PC-3 (cell line): ENCODE measurements at regions not wholly inside any gene's neighbourhood (a gene's known extent, or its start where the extent isn't known, plus 50 kb on each side); places are given as distances from the start of the nearest gene placed in this dataset.

ENCODE experiments used
- ATAC-seq: fragments of 200-7000 bp; cut with Tn5 transposase; 2 replicates; pipeline ENCODE4 v1.9.1; 2020; ENCODE audit warnings: mild to moderate bottlenecking, moderate library complexity
- BruUV-seq: library from RNA; stranded (reverse); fragments of 400-500 nt; replicated peaks from 2 replicates; lab custom pipeline; 2021; lab: Mats Ljungman, UMichigan
- CTCF ChIA-PET: fragments of 300-600 bp; sonication (Branson Sonifier 250); formaldehyde crosslinking; loops from one replicate; lab custom pipeline; 2022; ENCODE audit warnings: antibody characterized with exemption; lab: Charles Lee
- POLR2A ChIA-PET: fragments of 300-600 bp; sonication (Branson Sonifier 250); formaldehyde crosslinking; loops from one replicate; lab custom pipeline; 2022; ENCODE audit warnings: antibody characterized with exemption; ENCODE audit not compliant: unreplicated experiment; lab: Charles Lee
- DNase-seq: peaks from one replicate; pipeline ENCODE4 v3.0.0-alpha.2; 2015
- H2AFZ ChIP-seq: fragments of 300-600 bp; sonication (generic); 2 replicates; pipeline ENCODE4 v1.6.0; 2016; ENCODE audit warnings: antibody characterized with exemption, low read length
- H3F3A ChIP-seq: fragments of 300-600 bp; sonication (generic); one replicate; pipeline ENCODE4 v1.6.0; 2017; ENCODE audit warnings: antibody characterized with exemption, low read length, control low read depth, mild to moderate bottlenecking; ENCODE audit not compliant: unreplicated experiment
- H3K27ac ChIP-seq: fragments of 300-600 bp; sonication (generic); 2 replicates; pipeline ENCODE4 v1.5.1; 2016; ENCODE audit warnings: mild to moderate bottlenecking, low read length
- H3K27me3 ChIP-seq: fragments of 300-600 bp; sonication (generic); 2 replicates; pipeline ENCODE4 v1.6.1; 2016; ENCODE audit warnings: low read length, mixed read lengths
- H3K36me3 ChIP-seq: fragments of 300-600 bp; sonication (generic); 2 replicates; pipeline ENCODE4 v1.6.1; 2016; ENCODE audit warnings: low read depth, mixed run types, low read length, mixed read lengths
- H3K4me1 ChIP-seq: fragments of 300-600 bp; sonication (generic); 2 replicates; pipeline ENCODE4 v1.5.1; 2016; ENCODE audit warnings: low read length; ENCODE audit not compliant: insufficient read depth
- H3K4me2 ChIP-seq: fragments of 300-600 bp; sonication (generic); 2 replicates; pipeline ENCODE4 v1.6.0; 2016; ENCODE audit warnings: low read length
- H3K4me3 ChIP-seq: fragments of 300-600 bp; sonication (generic); 2 replicates; pipeline ENCODE4 v1.5.1; 2016; ENCODE audit warnings: mild to moderate bottlenecking, low read length, mixed read lengths
- H3K79me2 ChIP-seq: fragments of 300-600 bp; sonication (generic); 2 replicates; pipeline ENCODE4 v1.6.1; 2017; ENCODE audit warnings: low read length, mixed read lengths
- H3K9ac ChIP-seq: fragments of 300-600 bp; sonication (generic); 2 replicates; pipeline ENCODE4 v1.6.0; 2016; ENCODE audit warnings: mild to moderate bottlenecking, low read length
- H3K9me2 ChIP-seq: fragments of 300-600 bp; sonication (generic); replicated peaks from 2 replicates; pipeline ENCODE4 v1.6.1; 2016; ENCODE audit warnings: mixed run types, low read length, mixed read lengths
- H3K9me3 ChIP-seq: fragments of 300-600 bp; sonication (generic); 2 replicates; pipeline ENCODE4 v1.6.1; 2016; ENCODE audit warnings: low read length, mixed read lengths
- H4K20me1 ChIP-seq: fragments of 300-600 bp; sonication (generic); 2 replicates; pipeline ENCODE4 v1.6.1; 2016; ENCODE audit warnings: low read length, mixed read lengths
- CTCF ChIP-seq: fragments of 300-600 bp; sonication (generic); conservative IDR thresholded peaks from 2 replicates; pipeline ENCODE4 v1.5.1; 2017; ENCODE audit warnings: antibody characterized with exemption, low read depth, mild to moderate bottlenecking, low read length
- EZH2 ChIP-seq: fragments of 300-600 bp; sonication (generic); IDR thresholded peaks from one replicate; pipeline ENCODE4 v1.6.1; 2017; ENCODE audit warnings: antibody characterized with exemption, mild to moderate bottlenecking, low read length; ENCODE audit not compliant: unreplicated experiment
- EZH2phosphoT487 ChIP-seq: fragments of 300-600 bp; sonication (generic); IDR thresholded peaks from 2 replicates; pipeline ENCODE4 v1.6.1; 2018; ENCODE audit warnings: mild to moderate bottlenecking, antibody characterized with exemption, low read length, borderline replicate concordance
- intact Hi-C: fragments of 100-400 bp; cut with micrococcal nuclease; formaldehyde crosslinking; loops from 2 replicates; pipeline ENCODE4 v1.9.0; 2023

DNA sequence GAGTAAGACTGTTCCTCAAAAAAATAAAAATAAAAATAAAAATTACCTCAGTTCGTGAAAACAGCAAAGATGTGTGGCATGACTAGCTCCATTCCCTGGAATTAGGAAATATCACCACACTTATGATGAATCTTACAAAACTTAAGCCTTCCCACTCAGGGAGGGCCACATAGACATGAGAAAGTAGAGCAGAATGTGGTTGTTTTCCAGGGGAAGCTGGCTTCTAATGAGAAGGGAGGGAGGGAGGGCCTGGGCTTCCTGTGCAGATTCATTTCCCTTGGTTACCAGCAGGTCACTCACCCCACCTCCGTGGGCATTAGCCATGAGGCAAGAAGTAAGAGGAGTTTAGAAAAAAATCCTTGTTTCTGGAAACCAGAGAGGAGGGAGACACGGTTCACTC, 95.9 kb upstream of the RMDN2 start:
- peak; percentile 52 for DNase-seq
- no TSS peak for BruUV-seq
- intact Hi-C loops = no loop called here

GRCh38 chr2:37829616-37830395, 95.3 kb upstream of the RMDN2 start:
- Histone ChIP-seq H3K4me2 (no peak overlapping the region), H3K36me3 (no peaks in the 10 kb centered on the region), H4K20me1 (no peaks in the 10 kb centered on the region), H3K79me2 (no peaks in the 10 kb centered on the region), H3K4me3 (no peak overlapping the region), H3F3A (no peaks in the 10 kb centered on the region), H3K4me1 (peaks cover 8% of the 10 kb centered on the region; the same call in 1 of the 2 replicates), H2AFZ (no peak overlapping the region), H3K27ac (no peak overlapping the region), H3K9me3 (no peaks in the 10 kb centered on the region), H3K9me2 (no peaks in the 10 kb centered on the region), H3K27me3 (no peaks in the 10 kb centered on the region), H3K9ac (no peak overlapping the region)
- no peak for ATAC-seq
- TF ChIP-seq EZH2phosphoT487 (no peak), CTCF (no peak), EZH2 (no peak)
- BruUV-seq = no TSS peak
- intact Hi-C loops = loop anchor here (5.0 kb wide), 2 partner anchors 258 to 543 kb away; no protein-coding TSS in a partner anchor
- ChIA-PET CTCF (no interaction called here), POLR2A (interaction anchor here (0.6 kb wide), 1 partner anchor 49 kb away, joined by 3 read pairs; no protein-coding TSS in a partner anchor)
- DNase-seq = no peak

More for the DNA sequence above, 95.9 kb upstream of the RMDN2 start:
- ATAC-seq = 0 out of 2 replicates have a peak, but pooled peaks have one; percentile 30
- H3K27ac ChIP-seq = no peak overlapping the region
- H3K9ac ChIP-seq = no peak overlapping the region
- no peak overlapping the region for H2AFZ ChIP-seq
- TF ChIP-seq EZH2phosphoT487 (no peak), CTCF (no peak), EZH2 (no peak)
- no peaks in the 10 kb centered on the region for H4K20me1 ChIP-seq
- peaks cover 8% of the 10 kb centered on the region; the same call in 1 of the 2 replicates for H3K4me1 ChIP-seq
- no peaks in the 10 kb centered on the region for H3F3A ChIP-seq
- POLR2A ChIA-PET = no interaction called here
- CTCF ChIA-PET = no interaction called here
- H3K9me3 ChIP-seq = no peaks in the 10 kb centered on the region
- H3K4me2 ChIP-seq = no peak overlapping the region
- no peak overlapping the region for H3K4me3 ChIP-seq
- no peaks in the 10 kb centered on the region for H3K27me3 ChIP-seq
- H3K9me2 ChIP-seq = no peaks in the 10 kb centered on the region
- H3K36me3 ChIP-seq = no peaks in the 10 kb centered on the region
- no peaks in the 10 kb centered on the region for H3K79me2 ChIP-seq

- Histone ChIP-seq H3K36me3 (no peaks in the 10 kb centered on the region), H3K9me2 (no peaks in the 10 kb centered on the region), H3K4me2 (no peak overlapping the region), H3K4me1 (peaks cover 8% of the 10 kb centered on the region; the same call in 1 of the 2 replicates), H3K4me3 (no peak overlapping the region), H3K9me3 (no peaks in the 10 kb centered on the region), H3K9ac (no peak overlapping the region), H3F3A (no peaks in the 10 kb centered on the region), H2AFZ (no peak overlapping the region), H3K27me3 (no peaks in the 10 kb centered on the region), H3K79me2 (no peaks in the 10 kb centered on the region), H3K27ac (no peak overlapping the region), H4K20me1 (no peaks in the 10 kb centered on the region)
- TF ChIP-seq CTCF (no peak), EZH2 (no peak), EZH2phosphoT487 (no peak)
- intact Hi-C loops = loop anchor here (5.0 kb wide), 2 partner anchors 258 to 543 kb away; no protein-coding TSS in a partner anchor
- ATAC-seq = no peak
- DNase-seq = no peak
- ChIA-PET CTCF (no interaction called here), POLR2A (no interaction called here)
- no TSS peak for BruUV-seq
These were observed 94.5 kb upstream of the RMDN2 start for GRCh38 chr2:37830636-37831035.
